GM12891 (cell line): ENCODE measurements at regions not wholly inside any gene's neighbourhood (a gene's known extent, or its start where the extent isn't known, plus 50 kb on each side); places are given as distances from the start of the nearest gene placed in this dataset.

Experiments
- PAX5 ChIP-seq: IDR thresholded peaks from 2 replicates; pipeline ENCODE4 v1.6.1; 2011; ENCODE audit warnings: low read length, moderate library complexity, mild to moderate bottlenecking; ENCODE audit not compliant: insufficient read depth, severe bottlenecking
- POLR2A ChIP-seq: IDR thresholded peaks from 2 replicates; pipeline ENCODE4 v1.6.1; 2011; ENCODE audit warnings: low read depth, low read length, control low read depth
- POLR2AphosphoS5 ChIP-seq: IDR thresholded peaks from 2 replicates; pipeline ENCODE4 v1.6.1; 2011; ENCODE audit warnings: low read depth, low read length, control low read depth
- POU2F2 ChIP-seq: IDR thresholded peaks from 2 replicates; pipeline ENCODE4 v1.6.1; 2011; ENCODE audit warnings: low read depth, mild to moderate bottlenecking, control low read depth, low read length, moderate library complexity
- SPI1 ChIP-seq: IDR thresholded peaks from 2 replicates; pipeline ENCODE4 v1.6.1; 2011; ENCODE audit warnings: low read depth, low read length, control low read depth
- TAF1 ChIP-seq: IDR thresholded peaks from 2 replicates; pipeline ENCODE4 v1.6.1; 2011; ENCODE audit warnings: low read depth, low read length, control low read depth

DNA sequence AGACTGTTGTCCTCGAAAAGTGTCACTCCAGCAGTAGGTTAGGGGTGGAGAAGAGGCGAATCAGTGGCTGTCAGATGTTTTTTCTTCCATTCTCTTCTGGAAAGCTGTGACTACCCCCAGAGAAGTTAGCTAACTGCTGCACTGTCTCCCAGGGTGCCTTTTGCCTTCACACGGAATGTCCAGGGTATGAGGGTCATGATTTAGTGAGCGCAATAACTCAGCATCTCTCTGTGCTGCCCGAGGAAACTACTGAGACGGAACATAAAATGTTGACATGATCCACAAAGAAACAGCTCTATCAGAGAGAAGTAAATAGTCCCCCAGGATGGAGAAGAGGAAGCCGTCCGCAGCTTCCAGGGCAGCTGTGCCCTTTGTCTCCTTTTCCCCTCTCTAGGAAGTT, 254.0 kb upstream of the ARGLU1 start:
- TF ChIP-seq POLR2AphosphoS5 (no peak), POLR2A (no peak), SPI1 (no peak), TAF1 (no peak), POU2F2 (no peak), PAX5 (no peak)
